Ammon's horn (tissue), 1 donor: ENCODE measurements at regions not wholly inside any gene's neighbourhood (a gene's known extent, or its start where the extent isn't known, plus 50 kb on each side); places are given as distances from the start of the nearest gene placed in this dataset.
"Not testable (repeated sequence)": the region's sequence is repeated elsewhere in the genome, so short reads cannot be mapped to it uniquely, and the experiment has no call there.

Experiments
- DNase-seq: peaks from one replicate; pipeline ENCODE4 v3.0.0-alpha.2; 2016; ENCODE audit warnings: low spot score

GRCh38 chr5:131107128-131107527 is 57.9 kb downstream of the HINT1 start:
- no peak for DNase-seq

- DNase-seq: no peak
Measured at GRCh38 chr5:131104169-131104808, 60.8 kb downstream of the HINT1 start.

GRCh38 chr5:131096774-131097710 is 68.0 kb downstream of the HINT1 start:
- no peak for DNase-seq

GRCh38 chr5:131095561-131095960 is 69.5 kb downstream of the HINT1 start:
- not testable (repeated sequence) for DNase-seq

- no peak for DNase-seq
Measured at GRCh38 chr5:131084436-131084835, 80.6 kb downstream of the HINT1 start.

- DNase-seq: no peak
Measured at GRCh38 chr5:131081913-131082488, 83.1 kb downstream of the HINT1 start.

GRCh38 chr5:131081374-131081773 is 83.7 kb downstream of the HINT1 start:
- DNase-seq: peak; percentile 43

- no peak for DNase-seq
Measured at GRCh38 chr5:131079232-131079631, 85.8 kb downstream of the HINT1 start.

GRCh38 chr5:131068893-131069643 is 96.0 kb downstream of the HINT1 start:
- peak; percentile 87 for DNase-seq

- no peak for DNase-seq
Measured at GRCh38 chr5:131068076-131068475, 97.0 kb downstream of the HINT1 start.

- DNase-seq: no peak
Measured at GRCh38 chr5:131067636-131068035, 97.4 kb downstream of the HINT1 start.

GRCh38 chr5:131064669-131065371 is 100.2 kb downstream of the HINT1 start:
- DNase-seq: no peak

GRCh38 chr5:131042021-131042789 is 122.9 kb downstream of the HINT1 start:
- DNase-seq: no peak

GRCh38 chr5:131023498-131023865 is 141.6 kb downstream of the HINT1 start:
- DNase-seq: no peak

GRCh38 chr5:131022811-131023497 is 142.1 kb downstream of the HINT1 start:
- DNase-seq: no peak

GRCh38 chr5:131021646-131022045 is 143.4 kb downstream of the HINT1 start:
- no peak for DNase-seq

GRCh38 chr5:131019601-131020315 is 145.3 kb downstream of the HINT1 start:
- DNase-seq: no peak

- no peak for DNase-seq
Measured at GRCh38 chr5:131019111-131019510, 145.9 kb downstream of the HINT1 start.

GRCh38 chr5:131008329-131008728 is 156.7 kb downstream of the HINT1 start:
- no peak for DNase-seq
